ENCODE measurements at regions not wholly inside any gene's neighbourhood (a gene's known extent, or its start where the extent isn't known, plus 50 kb on each side); places are given as distances from the start of the nearest gene placed in this dataset.

DNA sequence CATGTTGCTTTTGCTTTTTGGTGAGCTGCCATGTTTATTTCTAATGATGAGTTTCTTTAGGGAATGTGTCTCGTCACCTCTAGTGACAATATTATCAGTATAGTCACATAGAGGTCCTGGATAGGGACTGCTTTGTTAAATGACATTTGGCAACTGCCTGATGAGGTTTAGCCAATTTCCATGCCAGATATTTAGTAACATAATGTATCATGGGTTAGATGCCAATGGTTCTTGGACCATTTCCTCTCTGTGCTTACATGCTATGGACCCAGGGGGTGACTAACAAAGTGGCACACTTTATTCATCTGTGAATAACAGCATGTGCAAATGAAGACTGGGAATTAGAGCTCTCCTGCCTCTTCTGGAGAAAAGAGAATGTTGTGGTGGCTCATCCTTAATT, 56.2 kb upstream of the RAB27B start:
- intact Hi-C loops (cut with DNase I) = no loop called here
- no peaks in the 10 kb centered on the region for H3K9me3 ChIP-seq (ENCODE audit: control insufficient read depth, low read length)
- no peak for DNase-seq
- no peak overlapping the region for H3K27ac ChIP-seq (ENCODE audit: low read depth in 1 of 2, low read length in 2 of 2)
- no peaks in the 10 kb centered on the region for H3K27me3 ChIP-seq (ENCODE audit: control insufficient read depth in 1 of 2, insufficient read depth in 2 of 2, low read length in 1 of 2)
- H3K4me3 ChIP-seq (ENCODE audit: low read length in 2 of 2) = no peak overlapping the region
- ATAC-seq (ENCODE audit: low FRiP score) = no peak
- WGBS, 2 donors = 57 to 59% methylated on average over 1 of the region's 1 CpG
- no peaks in the 10 kb centered on the region for H3K36me3 ChIP-seq (ENCODE audit: control insufficient read depth in 1 of 2, insufficient read depth in 2 of 2, low read length in 1 of 2)
- no peaks in the 10 kb centered on the region for H3K4me1 ChIP-seq (ENCODE audit: control insufficient read depth in 1 of 2, insufficient read depth in 2 of 2, low read length in 2 of 2)

DNA sequence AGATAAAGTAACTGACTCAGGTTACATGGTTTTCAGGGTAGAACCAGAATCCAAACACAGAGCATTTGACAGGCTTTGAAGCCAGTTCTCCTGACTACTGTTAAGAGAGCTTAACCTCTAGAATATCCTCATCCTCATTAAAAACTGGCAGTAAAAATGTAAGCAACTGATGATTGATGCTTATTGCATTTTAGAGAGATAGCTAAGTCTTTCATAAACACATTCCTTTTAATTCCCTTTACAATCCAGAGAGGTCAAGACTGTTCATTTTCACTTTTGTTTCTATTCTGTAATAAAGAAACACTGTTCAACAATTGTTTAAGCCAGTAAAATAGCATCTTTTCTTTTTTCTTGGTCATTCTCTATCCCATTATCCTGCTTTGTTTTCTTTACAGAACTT, 53.9 kb upstream of the RAB27B start:
- Histone ChIP-seq H3K27ac (ENCODE audit: low read depth in 1 of 2, low read length in 2 of 2) (no peak overlapping the region), H3K27me3 (ENCODE audit: control insufficient read depth in 1 of 2, insufficient read depth in 2 of 2, low read length in 1 of 2) (no peaks in the 10 kb centered on the region), H3K4me1 (ENCODE audit: control insufficient read depth in 1 of 2, insufficient read depth in 2 of 2, low read length in 2 of 2) (no peaks in the 10 kb centered on the region), H3K9me3 (ENCODE audit: control insufficient read depth, low read length) (no peaks in the 10 kb centered on the region), H3K36me3 (ENCODE audit: control insufficient read depth in 1 of 2, insufficient read depth in 2 of 2, low read length in 1 of 2) (no peaks in the 10 kb centered on the region), H3K4me3 (ENCODE audit: low read length in 2 of 2) (no peak overlapping the region)
- ATAC-seq (ENCODE audit: low FRiP score) (no peak), DNase-seq (no peak)
- intact Hi-C loops (cut with DNase I) = no loop called here

DNA sequence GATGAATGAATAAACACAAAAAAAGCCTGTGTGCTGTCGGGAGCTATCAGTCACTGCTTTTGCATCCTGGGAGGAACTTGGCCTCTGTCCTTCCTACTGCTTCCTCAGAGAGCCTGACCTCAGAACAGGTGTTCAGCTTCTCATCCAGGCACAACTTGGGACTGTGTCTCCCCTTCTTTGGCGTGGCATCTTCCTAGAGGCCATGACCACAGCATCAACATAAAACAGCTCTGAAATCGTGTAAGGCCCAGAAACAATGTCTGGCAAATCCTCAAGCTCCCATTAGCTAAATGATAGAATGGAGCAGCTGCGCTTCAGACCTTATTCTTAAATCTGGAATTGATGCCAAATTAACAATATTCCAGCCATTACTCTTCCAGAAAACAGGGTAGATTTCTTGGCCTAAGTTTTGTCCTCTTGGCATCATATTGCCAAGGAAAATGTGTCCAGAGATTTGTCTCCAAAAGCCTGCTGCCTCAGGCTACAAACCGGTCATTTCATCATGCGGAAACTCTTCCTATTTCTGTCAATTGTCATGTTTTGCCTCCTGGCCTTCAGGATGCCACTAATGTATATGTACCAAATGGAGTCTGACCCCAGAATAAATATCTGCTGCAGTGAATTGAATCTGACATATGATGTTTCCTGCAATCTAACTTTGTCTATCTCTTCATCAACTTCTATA, 53.2 kb upstream of the RAB27B start:
- Histone ChIP-seq H3K9me3 (ENCODE audit: control insufficient read depth, low read length) (no peaks in the 10 kb centered on the region), H3K27me3 (ENCODE audit: control insufficient read depth in 1 of 2, insufficient read depth in 2 of 2, low read length in 1 of 2) (no peaks in the 10 kb centered on the region), H3K4me3 (ENCODE audit: low read length in 2 of 2) (no peak overlapping the region), H3K27ac (ENCODE audit: low read depth in 1 of 2, low read length in 2 of 2) (no peak overlapping the region), H3K36me3 (ENCODE audit: control insufficient read depth in 1 of 2, insufficient read depth in 2 of 2, low read length in 1 of 2) (no peaks in the 10 kb centered on the region), H3K4me1 (ENCODE audit: control insufficient read depth in 1 of 2, insufficient read depth in 2 of 2, low read length in 2 of 2) (no peaks in the 10 kb centered on the region)
- intact Hi-C loops (cut with DNase I) = no loop called here
- no peak for DNase-seq
- no peak for ATAC-seq (ENCODE audit: low FRiP score)
- WGBS, 2 donors = 61 to 62% methylated on average over 6 of the region's 6 CpGs

DNA sequence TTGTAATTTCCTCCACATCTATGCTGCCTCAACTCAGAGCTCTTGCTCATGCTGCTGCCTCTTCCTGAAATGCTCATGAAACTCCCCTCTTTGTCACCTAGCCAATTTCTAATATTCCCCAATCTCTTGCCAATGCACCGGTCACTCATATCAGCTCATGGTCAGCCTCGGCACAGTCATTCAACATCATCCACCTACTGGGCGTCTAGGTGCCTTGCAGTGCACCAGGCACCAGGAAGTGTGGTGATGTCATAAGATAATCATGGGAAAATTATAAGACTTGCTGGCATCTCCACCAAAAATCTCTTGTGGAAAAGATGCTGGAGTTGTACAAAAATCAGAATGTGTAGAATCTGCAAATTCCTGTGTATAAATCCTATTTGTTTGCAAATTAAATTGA, 52.6 kb upstream of the RAB27B start:
- ATAC-seq (ENCODE audit: low FRiP score) = no peak
- Histone ChIP-seq H3K27ac (ENCODE audit: low read depth in 1 of 2, low read length in 2 of 2) (no peak overlapping the region), H3K9me3 (ENCODE audit: control insufficient read depth, low read length) (no peaks in the 10 kb centered on the region), H3K27me3 (ENCODE audit: control insufficient read depth in 1 of 2, insufficient read depth in 2 of 2, low read length in 1 of 2) (no peaks in the 10 kb centered on the region), H3K4me1 (ENCODE audit: control insufficient read depth in 1 of 2, insufficient read depth in 2 of 2, low read length in 2 of 2) (no peaks in the 10 kb centered on the region), H3K36me3 (ENCODE audit: control insufficient read depth in 1 of 2, insufficient read depth in 2 of 2, low read length in 1 of 2) (no peaks in the 10 kb centered on the region), H3K4me3 (ENCODE audit: low read length in 2 of 2) (no peak overlapping the region)
- intact Hi-C loops (cut with DNase I) = no loop called here
- 44 to 50% methylated on average over 3 of the region's 3 CpGs for WGBS, 2 donors
- no peak for DNase-seq

DNA sequence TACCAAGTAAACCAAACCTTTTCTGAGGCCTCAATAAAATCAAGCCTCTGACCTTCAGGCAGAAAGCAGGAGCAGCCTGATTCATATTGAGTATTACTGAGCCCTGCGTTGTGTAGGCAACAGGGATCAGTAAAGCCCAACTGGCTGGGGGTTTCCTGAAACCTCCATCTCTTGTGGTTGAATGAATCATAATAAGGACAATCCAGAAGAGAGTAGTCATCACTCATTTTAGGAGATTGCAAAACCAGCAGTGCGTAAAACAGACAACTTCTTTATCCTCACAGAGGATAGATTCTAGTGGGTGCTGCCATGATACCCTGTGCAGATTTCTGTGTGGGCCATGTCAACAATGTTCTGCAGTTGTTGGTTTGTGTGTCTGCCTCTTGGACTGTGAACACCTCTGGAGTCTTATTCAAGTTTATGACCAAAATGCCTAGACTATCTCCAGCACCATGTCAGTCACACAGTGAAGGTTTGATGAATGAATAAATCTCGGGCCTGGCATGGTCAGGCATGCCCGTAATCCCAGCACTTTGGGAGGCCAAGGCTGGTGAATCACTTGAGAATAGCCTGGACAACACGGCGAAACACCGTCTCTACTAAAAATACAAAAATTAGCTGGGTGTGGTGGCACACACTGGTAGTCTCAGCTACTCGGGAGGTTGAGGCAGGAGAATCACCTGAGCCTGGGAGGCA, 51.8 kb upstream of the RAB27B start:
- intact Hi-C loops (cut with DNase I) = no loop called here
- Histone ChIP-seq H3K9me3 (ENCODE audit: control insufficient read depth, low read length) (no peaks in the 10 kb centered on the region), H3K4me3 (ENCODE audit: low read length in 2 of 2) (no peak overlapping the region), H3K27ac (ENCODE audit: low read depth in 1 of 2, low read length in 2 of 2) (no peak overlapping the region), H3K36me3 (ENCODE audit: control insufficient read depth in 1 of 2, insufficient read depth in 2 of 2, low read length in 1 of 2) (no peaks in the 10 kb centered on the region), H3K4me1 (ENCODE audit: control insufficient read depth in 1 of 2, insufficient read depth in 2 of 2, low read length in 2 of 2) (no peaks in the 10 kb centered on the region), H3K27me3 (ENCODE audit: control insufficient read depth in 1 of 2, insufficient read depth in 2 of 2, low read length in 1 of 2) (no peaks in the 10 kb centered on the region)
- 84% methylated on average over 8 of the region's 8 CpGs for WGBS, 2 donors
- peak; percentile 36 for ATAC-seq (ENCODE audit: low FRiP score)
- DNase-seq = peak in 1 of 2 donors; percentile 57

DNA sequence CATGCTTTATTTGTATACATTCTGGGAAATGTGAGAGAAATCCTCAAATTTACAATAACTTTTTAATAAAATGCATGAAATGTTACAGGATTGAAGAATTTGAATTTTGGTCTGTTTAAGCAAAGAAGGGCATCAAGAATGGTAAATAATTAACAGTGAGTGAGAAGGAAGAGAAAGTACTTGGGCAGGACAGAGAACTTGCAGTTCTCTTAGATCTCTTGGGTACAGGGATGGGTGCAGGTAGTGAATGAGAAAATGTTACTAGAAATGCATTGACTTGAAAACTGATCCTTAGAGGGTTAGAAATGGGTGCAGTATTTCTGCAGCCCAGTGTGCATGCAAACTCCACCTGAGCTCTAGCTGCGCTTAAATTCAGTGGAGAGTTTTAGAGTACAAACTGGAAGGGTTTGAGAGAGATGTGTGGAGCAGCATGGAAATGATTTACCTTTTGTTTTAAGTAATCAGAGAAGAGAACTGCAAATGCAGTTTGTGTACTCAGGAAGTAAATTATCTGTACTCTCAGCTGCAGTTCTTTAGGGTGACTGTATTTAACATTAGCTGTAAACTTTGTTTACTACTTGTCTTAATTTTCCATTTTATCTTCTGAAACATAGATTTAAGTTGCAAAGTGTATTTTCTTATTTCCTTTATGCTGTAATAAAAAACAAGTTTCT, 51.0 kb upstream of the RAB27B start:
- no peak overlapping the region for H3K4me3 ChIP-seq (ENCODE audit: low read length in 2 of 2)
- no peaks in the 10 kb centered on the region for H3K4me1 ChIP-seq (ENCODE audit: control insufficient read depth in 1 of 2, insufficient read depth in 2 of 2, low read length in 2 of 2)
- intact Hi-C loops (cut with DNase I) = no loop called here
- no peaks in the 10 kb centered on the region for H3K27me3 ChIP-seq (ENCODE audit: control insufficient read depth in 1 of 2, insufficient read depth in 2 of 2, low read length in 1 of 2)
- no peaks in the 10 kb centered on the region for H3K9me3 ChIP-seq (ENCODE audit: control insufficient read depth, low read length)
- no peak for DNase-seq
- no peak for ATAC-seq (ENCODE audit: low FRiP score)
- WGBS, 2 donors = 85 to 91% methylated on average over 1 of the region's 1 CpG
- no peaks in the 10 kb centered on the region for H3K36me3 ChIP-seq (ENCODE audit: control insufficient read depth in 1 of 2, insufficient read depth in 2 of 2, low read length in 1 of 2)
- H3K27ac ChIP-seq (ENCODE audit: low read depth in 1 of 2, low read length in 2 of 2) = no peak overlapping the region

DNA sequence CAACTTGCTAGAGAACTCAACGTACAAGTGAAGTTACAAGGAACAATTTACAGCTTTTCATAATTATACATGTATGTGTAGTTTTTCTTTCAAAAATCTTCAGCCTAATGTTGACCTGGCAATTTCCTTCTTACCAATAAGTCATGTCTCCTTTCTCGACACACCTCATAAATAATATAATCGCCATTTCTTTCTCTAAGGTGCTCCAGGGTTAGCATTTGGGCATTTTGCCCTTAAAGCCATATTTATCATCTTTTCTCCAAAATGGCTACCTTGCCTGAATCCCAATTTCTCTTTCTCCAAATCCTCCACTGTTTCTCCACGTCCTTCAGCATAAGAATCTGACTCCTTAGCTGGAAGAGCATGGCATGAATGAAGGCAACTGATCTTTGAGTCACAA, 50.3 kb upstream of the RAB27B start:
- 43 to 46% methylated on average over 4 of the region's 4 CpGs for WGBS, 2 donors
- Histone ChIP-seq H3K4me3 (ENCODE audit: low read length in 2 of 2) (no peak overlapping the region), H3K9me3 (ENCODE audit: control insufficient read depth, low read length) (no peaks in the 10 kb centered on the region), H3K36me3 (ENCODE audit: control insufficient read depth in 1 of 2, insufficient read depth in 2 of 2, low read length in 1 of 2) (no peaks in the 10 kb centered on the region), H3K4me1 (ENCODE audit: control insufficient read depth in 1 of 2, insufficient read depth in 2 of 2, low read length in 2 of 2) (no peaks in the 10 kb centered on the region), H3K27me3 (ENCODE audit: control insufficient read depth in 1 of 2, insufficient read depth in 2 of 2, low read length in 1 of 2) (no peaks in the 10 kb centered on the region), H3K27ac (ENCODE audit: low read depth in 1 of 2, low read length in 2 of 2) (no peak overlapping the region)
- DNase-seq = no peak
- no peak for ATAC-seq (ENCODE audit: low FRiP score)
- intact Hi-C loops (cut with DNase I) = no loop called here

Data from aorta (tissue), 5 donors.